C4-2B (cell line): ENCODE measurements at regions not wholly inside any gene's neighbourhood (a gene's known extent, or its start where the extent isn't known, plus 50 kb on each side); places are given as distances from the start of the nearest gene placed in this dataset.

ENCODE experiments used
- H3K27ac ChIP-seq: fragments of 450-650 bp; 2 replicates; pipeline ENCODE4 v1.5.1; 2017
- CTCF ChIP-seq: fragments of 450-650 bp; conservative IDR thresholded peaks from 2 replicates; pipeline ENCODE4 v1.5.1; 2017; ENCODE audit warnings: mild to moderate bottlenecking
- ZFX ChIP-seq: fragments of 450-650 bp; IDR thresholded peaks from 2 replicates; pipeline ENCODE4 v1.6.1; 2017

- TF ChIP-seq ZFX = no peak
- TF ChIP-seq CTCF = no peak
- no peak overlapping the region for H3K27ac ChIP-seq
These were observed 339.0 kb upstream of the WWC1 start for GRCh38 chr5:167952278-167952995.

DNA sequence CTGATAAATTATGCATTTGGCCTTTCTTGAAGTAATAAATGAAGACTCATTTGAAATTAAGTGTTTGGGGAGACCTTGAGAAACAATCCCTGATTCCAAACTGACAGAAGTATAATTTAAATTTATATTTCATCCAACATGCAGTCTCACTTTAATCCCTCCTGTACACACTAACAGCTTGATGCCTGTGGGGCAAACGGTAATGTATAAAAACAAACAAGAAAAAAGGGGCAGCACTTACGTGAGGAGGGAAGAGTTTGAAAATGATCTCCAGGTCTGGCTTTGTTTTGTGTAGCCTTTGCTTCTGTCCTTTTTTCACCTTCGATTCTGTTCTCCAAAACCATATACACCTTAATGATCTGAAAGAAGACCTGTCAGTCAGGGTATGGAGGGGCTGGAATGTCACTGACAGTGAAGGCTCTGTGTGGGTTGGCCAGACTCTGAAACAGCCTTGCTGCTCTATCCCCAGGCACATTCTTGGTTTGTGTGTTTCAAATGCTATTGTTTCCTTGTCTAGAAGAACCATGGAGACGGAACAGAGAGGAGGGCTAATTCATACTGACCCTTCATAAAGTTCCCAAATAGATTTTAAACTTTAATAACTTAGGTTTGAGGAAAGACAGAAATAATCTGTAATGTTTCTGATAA lies 338.2 kb upstream of the WWC1 start:
- H3K27ac ChIP-seq = no peak overlapping the region
- no peak for TF ChIP-seq ZFX
- TF ChIP-seq CTCF = no peak

GRCh38 chr5:167961731-167962130 lies 329.7 kb upstream of the WWC1 start:
- TF ChIP-seq ZFX = no peak
- TF ChIP-seq CTCF = no peak
- no peak overlapping the region for H3K27ac ChIP-seq

DNA sequence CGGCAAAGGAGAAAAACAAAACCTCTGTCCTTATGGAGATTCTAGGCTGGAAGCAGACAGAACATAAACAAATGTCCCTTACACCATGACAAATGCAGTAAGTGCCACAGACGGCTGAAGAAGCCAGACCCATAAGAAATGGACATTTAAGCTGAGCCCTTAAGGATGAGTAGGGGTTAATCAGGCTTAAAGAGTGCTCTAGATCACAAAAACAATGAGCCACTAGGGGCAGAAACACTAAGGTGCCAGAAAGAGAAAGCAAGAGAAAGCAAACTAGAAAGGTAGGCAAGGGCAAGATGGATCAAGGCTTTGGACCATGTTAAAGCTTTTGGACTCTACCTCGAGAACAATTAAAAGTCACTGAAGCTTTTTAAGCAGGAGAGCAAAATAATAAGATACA lies 326.9 kb upstream of the WWC1 start:
- H3K27ac ChIP-seq = no peak overlapping the region
- TF ChIP-seq CTCF = peak; percentile 36
- no peak for TF ChIP-seq ZFX

DNA sequence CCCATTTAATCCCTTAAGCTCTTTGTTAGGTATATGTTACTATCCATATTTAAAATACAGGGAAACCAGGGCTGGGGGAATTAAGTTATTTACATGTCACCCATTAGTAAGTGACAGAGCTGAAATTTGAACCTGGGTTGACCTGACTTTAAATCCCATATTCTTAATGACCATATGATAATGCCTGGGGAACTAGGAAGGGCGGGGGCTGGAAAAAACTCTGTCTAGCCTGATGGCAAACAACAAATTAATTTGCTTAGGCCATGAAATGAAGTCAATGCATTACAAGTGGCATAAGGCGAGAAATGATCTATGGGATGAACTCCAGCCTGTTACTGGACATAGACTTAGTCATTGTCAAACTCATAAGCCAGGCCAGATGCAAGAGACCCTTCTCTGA lies 325.7 kb upstream of the WWC1 start:
- H3K27ac ChIP-seq = no peak overlapping the region
- TF ChIP-seq CTCF = no peak
- no peak for TF ChIP-seq ZFX

- H3K27ac ChIP-seq = no peak overlapping the region
- no peak for TF ChIP-seq ZFX
- TF ChIP-seq CTCF = no peak
These were observed 324.5 kb upstream of the WWC1 start for GRCh38 chr5:167966979-167967378.

DNA sequence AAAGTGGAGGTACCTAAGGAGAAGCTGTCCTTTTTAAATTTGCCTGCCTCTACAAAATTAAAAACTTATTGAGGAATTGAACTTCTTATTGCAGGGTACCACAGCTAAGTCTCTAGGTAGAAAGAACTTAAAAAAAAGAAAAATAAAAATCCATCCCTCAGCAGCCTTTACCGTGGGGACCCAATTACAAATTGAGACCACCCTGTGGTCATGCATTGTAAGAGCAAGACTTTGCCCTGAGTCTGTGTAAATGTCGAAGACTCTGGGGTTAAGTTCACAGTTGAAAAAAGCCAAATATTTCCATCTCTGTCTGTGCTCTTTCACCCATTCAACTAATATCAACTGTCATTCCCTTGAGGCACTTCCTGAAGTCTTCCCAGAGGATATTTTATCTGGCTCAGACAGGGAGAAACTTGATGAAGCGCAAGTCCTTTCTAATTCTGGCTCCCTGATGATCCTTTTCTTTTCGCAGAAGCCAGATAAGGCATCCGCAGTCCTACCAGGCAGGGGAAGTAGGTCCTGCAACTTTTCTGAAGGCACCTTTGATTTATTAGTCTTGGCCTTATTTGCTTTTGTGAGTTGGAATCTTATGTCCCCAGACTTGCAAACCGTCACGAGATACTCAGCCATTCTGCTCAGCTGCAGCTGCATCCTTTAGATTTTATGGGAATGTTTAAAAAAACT lies 323.8 kb upstream of the WWC1 start:
- no peak overlapping the region for H3K27ac ChIP-seq
- TF ChIP-seq CTCF = no peak
- TF ChIP-seq ZFX = no peak
